BJ (cell line): ENCODE measurements at regions not wholly inside any gene's neighbourhood (a gene's known extent, or its start where the extent isn't known, plus 50 kb on each side); places are given as distances from the start of the nearest gene placed in this dataset.

Experiments
- CTCF ChIA-PET: fragments of 350-600 bp; formaldehyde crosslinking; extraction: SDS; loops from one replicate; lab custom pipeline; 2021; ENCODE audit warnings: antibody characterized with exemption, inconsistent platforms; lab: Yijun Ruan, JAX
- POLR2A ChIA-PET: fragments of 300-600 bp; sonication (Branson Sonifier 250); formaldehyde crosslinking; extraction: SDS; loops from one replicate; lab custom pipeline; 2021; ENCODE audit warnings: antibody characterized with exemption; lab: Charles Lee
- DNase-seq: peaks from one replicate; pipeline ENCODE4 v3.0.0-alpha.2; 2011; ENCODE audit warnings: low read depth
- H3K27me3 ChIP-seq: 2 replicates; pipeline ENCODE4 v1.6.0; 2011; ENCODE audit warnings: low read length; ENCODE audit not compliant: control insufficient read depth, insufficient read depth
- H3K36me3 ChIP-seq: 2 replicates; pipeline ENCODE4 v1.5.1; 2011; ENCODE audit warnings: low read length; ENCODE audit not compliant: control insufficient read depth, insufficient read depth
- H3K4me3 ChIP-seq: 2 replicates; pipeline ENCODE4 v1.5.1; 2011; ENCODE audit warnings: low read depth, mild to moderate bottlenecking, control low read depth, low read length
- TF ChIP-seq, protein P1 (sequence below): IDR thresholded peaks from 2 replicates; pipeline ENCODE4 v1.5.1; 2011; ENCODE audit warnings: low read depth, mild to moderate bottlenecking, control low read depth, inconsistent platforms, low read length, moderate library complexity; ENCODE audit not compliant: insufficient read depth

DNA sequence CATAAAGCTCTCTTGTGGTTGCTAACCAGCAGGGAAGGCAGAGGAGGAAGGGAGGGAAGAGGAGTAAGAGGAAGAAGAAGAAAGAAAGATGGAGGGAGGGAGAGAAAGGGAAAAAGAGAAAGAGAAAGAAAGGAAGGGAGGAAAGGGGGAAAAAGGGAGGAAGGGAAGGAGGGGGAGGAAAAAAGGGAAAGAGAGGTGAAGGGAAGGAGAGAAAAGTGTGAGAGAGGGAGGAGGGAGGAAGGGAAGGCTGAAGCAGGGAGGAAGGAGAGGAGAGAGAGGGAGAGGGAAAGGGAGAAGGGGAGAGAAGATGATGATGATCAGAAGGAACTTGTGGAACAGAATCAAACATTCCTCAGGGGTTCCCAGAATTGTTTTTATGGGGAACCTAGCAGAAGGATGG is 57.5 kb upstream of the TOX2 start:
- DNase-seq, result no peak
- TF ChIP-seq, protein P1, sequence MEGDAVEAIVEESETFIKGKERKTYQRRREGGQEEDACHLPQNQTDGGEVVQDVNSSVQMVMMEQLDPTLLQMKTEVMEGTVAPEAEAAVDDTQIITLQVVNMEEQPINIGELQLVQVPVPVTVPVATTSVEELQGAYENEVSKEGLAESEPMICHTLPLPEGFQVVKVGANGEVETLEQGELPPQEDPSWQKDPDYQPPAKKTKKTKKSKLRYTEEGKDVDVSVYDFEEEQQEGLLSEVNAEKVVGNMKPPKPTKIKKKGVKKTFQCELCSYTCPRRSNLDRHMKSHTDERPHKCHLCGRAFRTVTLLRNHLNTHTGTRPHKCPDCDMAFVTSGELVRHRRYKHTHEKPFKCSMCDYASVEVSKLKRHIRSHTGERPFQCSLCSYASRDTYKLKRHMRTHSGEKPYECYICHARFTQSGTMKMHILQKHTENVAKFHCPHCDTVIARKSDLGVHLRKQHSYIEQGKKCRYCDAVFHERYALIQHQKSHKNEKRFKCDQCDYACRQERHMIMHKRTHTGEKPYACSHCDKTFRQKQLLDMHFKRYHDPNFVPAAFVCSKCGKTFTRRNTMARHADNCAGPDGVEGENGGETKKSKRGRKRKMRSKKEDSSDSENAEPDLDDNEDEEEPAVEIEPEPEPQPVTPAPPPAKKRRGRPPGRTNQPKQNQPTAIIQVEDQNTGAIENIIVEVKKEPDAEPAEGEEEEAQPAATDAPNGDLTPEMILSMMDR, result no peak
- Histone ChIP-seq H3K4me3 (no peak overlapping the region), H3K36me3 (no peaks in the 10 kb centered on the region), H3K27me3 (no peaks in the 10 kb centered on the region)
- CTCF ChIA-PET, result no interaction called here
- POLR2A ChIA-PET, result no interaction called here

DNA sequence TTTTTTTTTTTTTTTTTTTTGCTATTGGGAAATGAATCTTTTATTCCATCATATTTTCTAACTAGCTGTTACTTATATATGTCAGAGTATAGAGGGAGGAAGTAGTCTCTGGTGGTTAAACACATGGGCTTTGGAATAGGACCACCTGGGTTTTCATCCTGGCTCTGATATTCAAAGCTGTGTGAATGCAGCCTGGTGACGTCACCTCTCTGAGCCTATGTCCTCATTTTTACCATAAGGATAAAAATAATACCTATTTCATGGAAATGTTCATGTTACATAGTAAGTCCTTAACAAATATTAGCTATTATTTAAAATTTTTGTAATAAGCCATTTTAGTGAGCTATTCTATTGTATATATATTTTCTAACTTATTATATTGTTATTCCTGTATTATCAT is 58.8 kb upstream of the TOX2 start:
- Histone ChIP-seq H3K36me3 (no peaks in the 10 kb centered on the region), H3K4me3 (no peak overlapping the region), H3K27me3 (no peaks in the 10 kb centered on the region)
- TF ChIP-seq, protein P1, result no peak
- ChIA-PET POLR2A (no interaction called here), CTCF (no interaction called here)
- no peak for DNase-seq

DNA sequence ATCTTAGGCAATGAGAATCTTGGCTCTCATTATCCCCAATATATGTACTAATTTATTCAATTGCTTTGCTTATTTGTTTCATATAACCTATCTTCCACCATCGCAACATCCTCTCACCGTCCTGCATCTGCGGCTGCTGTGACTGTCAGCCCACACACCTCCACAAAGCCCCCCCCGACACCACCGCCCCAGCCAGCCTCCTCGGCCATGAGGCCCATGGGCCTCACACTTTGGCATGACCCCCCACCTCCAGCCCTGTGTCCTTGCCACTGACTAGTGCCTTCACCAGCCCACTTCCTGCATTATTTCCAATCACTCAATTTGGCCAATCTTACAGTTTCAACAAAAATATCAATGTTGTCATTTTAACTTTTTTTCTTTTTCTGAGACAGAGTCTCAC is 60.7 kb upstream of the TOX2 start:
- no peaks in the 10 kb centered on the region for H3K27me3 ChIP-seq
- POLR2A ChIA-PET, result no interaction called here
- DNase-seq, result no peak
- no peaks in the 10 kb centered on the region for H3K36me3 ChIP-seq
- CTCF ChIA-PET, result no interaction called here
- H3K4me3 ChIP-seq, result no peak overlapping the region
- TF ChIP-seq, protein P1, result no peak

DNA sequence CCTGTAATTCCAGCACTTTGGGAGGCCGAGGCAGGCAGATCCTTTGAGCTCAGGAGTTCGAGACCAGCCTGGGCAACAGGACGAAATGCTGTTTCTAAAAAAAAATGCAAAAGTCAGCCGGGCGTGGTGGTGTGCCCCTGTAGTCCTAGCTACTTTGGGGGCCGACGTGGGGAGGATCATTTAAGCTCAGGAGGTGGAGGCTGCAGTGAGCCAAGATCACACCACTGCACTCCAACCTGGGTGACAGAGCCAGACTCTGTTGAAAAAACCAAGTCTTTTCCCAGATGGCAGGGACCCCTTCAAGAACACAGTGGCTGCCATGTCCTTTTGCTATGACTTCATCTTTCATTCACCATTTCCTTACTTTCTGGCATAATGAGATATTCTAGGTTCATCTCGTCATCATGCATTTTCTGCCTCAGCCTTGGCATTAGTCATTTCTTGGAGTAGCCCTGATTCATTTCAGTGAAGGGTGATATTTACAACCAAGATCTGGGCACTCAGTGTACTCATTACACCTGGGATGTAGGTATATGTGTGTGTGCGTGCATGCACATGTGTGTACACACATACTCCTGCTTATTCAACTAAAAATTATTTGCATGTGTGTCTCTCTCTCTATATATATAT is 61.4 kb upstream of the TOX2 start:
- H3K4me3 ChIP-seq, result no peak overlapping the region
- POLR2A ChIA-PET, result no interaction called here

DNA sequence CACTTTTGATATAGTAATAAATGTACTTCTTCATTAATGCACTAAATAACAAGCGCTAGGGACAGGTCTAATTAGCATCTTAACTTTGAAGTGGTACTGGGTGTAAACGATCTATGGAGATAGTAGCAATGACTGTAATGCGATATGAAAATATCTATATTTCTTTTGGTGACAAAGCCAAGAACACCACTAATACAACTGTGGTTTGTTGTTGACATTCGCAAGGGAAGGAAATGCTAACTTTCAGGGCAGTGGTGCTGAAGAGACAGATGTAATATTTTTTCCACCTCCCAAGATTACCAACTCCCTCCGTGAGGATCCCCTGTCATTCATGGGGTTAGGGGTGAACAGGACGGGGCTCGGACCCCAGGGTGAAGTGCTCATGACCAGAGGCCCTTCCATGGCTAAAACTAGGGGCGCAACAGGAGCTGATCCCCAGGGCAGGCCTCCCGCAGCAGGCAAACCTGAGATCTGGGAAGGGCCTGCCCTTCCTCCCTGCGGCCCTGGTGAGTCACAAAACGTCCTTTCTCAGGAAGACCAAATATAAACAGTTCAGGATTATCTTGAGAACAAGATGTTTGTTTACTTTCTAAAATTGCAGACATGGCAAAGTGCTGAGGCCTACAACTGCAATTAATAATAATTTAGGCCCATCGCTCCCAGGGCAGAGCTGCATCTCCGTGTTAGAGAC is 65.0 kb upstream of the TOX2 start:
- TF ChIP-seq, protein P1, result no peak
- H3K36me3 ChIP-seq, result no peaks in the 10 kb centered on the region
- ChIA-PET POLR2A (interaction anchor here (0.6 kb wide), 1 partner anchor 50 kb away, joined by 26 read pairs; no protein-coding TSS in a partner anchor), CTCF (no interaction called here)
- H3K27me3 ChIP-seq, result no peaks in the 10 kb centered on the region
- no peak overlapping the region for H3K4me3 ChIP-seq
- DNase-seq, result peak; percentile 31

More for the DNA sequence above, 61.4 kb upstream of the TOX2 start:
- no peak for DNase-seq
- TF ChIP-seq, protein P1, result no peak
- no peaks in the 10 kb centered on the region for H3K36me3 ChIP-seq
- H3K27me3 ChIP-seq, result no peaks in the 10 kb centered on the region
- CTCF ChIA-PET, result interaction anchor here (1.4 kb wide), 1 partner anchor 9 kb away, joined by 4 read pairs; no protein-coding TSS in a partner anchor
